ENCODE measurements at regions not wholly inside any gene's neighbourhood (a gene's known extent, or its start where the extent isn't known, plus 50 kb on each side); places are given as distances from the start of the nearest gene placed in this dataset.

DNA sequence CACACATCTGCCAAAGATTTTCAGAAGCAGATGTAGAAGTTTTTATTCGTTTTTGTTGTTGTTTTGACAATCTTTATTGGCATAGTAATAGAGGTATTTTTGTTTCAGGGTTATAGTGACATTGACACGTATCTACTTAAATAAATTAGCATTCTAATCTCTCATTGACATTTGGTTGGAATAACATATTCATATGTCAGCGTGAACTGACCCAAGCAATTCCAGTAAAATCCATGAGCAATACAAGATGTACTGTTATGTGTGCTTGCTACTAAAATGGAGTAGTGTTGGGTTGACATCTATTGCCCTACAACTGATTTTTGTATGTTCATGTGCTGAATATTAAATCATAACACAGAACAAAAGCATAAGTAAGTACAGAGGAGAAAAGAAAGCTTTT, 284.4 kb upstream of the SMC2 start:
- CTCF ChIA-PET, result no interaction called here

DNA sequence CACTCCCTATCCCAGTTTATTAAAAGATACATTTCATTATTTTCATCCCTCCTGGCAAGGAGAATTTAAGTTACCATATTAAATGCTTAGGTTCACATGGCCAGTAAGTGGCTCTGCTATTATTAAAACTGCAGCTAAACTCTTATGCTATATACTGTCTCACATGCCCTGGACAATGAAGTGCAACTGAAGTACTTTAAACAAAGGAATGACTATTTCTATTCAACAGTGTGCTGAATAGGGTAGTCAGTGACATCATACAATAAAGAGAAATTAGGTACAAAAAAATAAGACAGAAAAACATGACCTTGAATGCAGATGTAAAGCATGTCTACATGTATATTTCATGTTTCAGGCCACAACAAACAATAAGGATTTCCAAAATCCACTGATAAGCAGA, 282.6 kb upstream of the SMC2 start:
- Mint-ChIP-seq H3K9me3 (no peaks in the 10 kb centered on the region), H3K27me3 (no peaks in the 10 kb centered on the region), H3K4me3 (no peak overlapping the region), H3K4me1 (ENCODE audit: low read depth) (no peaks in the 10 kb centered on the region), H3K36me3 (ENCODE audit: low read depth) (no peaks in the 10 kb centered on the region), H3K27ac (no peak overlapping the region)
- ATAC-seq (no peak), DNase-seq (no peak)
- intact Hi-C loops (cut with micrococcal nuclease), result no loop called here
- TF ChIP-seq, protein P1, sequence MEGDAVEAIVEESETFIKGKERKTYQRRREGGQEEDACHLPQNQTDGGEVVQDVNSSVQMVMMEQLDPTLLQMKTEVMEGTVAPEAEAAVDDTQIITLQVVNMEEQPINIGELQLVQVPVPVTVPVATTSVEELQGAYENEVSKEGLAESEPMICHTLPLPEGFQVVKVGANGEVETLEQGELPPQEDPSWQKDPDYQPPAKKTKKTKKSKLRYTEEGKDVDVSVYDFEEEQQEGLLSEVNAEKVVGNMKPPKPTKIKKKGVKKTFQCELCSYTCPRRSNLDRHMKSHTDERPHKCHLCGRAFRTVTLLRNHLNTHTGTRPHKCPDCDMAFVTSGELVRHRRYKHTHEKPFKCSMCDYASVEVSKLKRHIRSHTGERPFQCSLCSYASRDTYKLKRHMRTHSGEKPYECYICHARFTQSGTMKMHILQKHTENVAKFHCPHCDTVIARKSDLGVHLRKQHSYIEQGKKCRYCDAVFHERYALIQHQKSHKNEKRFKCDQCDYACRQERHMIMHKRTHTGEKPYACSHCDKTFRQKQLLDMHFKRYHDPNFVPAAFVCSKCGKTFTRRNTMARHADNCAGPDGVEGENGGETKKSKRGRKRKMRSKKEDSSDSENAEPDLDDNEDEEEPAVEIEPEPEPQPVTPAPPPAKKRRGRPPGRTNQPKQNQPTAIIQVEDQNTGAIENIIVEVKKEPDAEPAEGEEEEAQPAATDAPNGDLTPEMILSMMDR (IDR thresholded peaks at IDR 0.05), result no peak
- ChIA-PET CTCF (no interaction called here), POLR2A (no interaction called here)

More for the DNA sequence above, 284.4 kb upstream of the SMC2 start:
- Mint-ChIP-seq H3K27me3 (no peaks in the 10 kb centered on the region), H3K36me3 (ENCODE audit: low read depth) (no peaks in the 10 kb centered on the region), H3K9me3 (no peaks in the 10 kb centered on the region), H3K27ac (no peak overlapping the region), H3K4me1 (ENCODE audit: low read depth) (no peaks in the 10 kb centered on the region), H3K4me3 (no peak overlapping the region)
- TF ChIP-seq, protein P1 (IDR thresholded peaks at IDR 0.05), result no peak
- ATAC-seq, result no peak
- intact Hi-C loops (cut with micrococcal nuclease), result no loop called here
- POLR2A ChIA-PET, result no interaction called here
- DNase-seq, result no peak

DNA sequence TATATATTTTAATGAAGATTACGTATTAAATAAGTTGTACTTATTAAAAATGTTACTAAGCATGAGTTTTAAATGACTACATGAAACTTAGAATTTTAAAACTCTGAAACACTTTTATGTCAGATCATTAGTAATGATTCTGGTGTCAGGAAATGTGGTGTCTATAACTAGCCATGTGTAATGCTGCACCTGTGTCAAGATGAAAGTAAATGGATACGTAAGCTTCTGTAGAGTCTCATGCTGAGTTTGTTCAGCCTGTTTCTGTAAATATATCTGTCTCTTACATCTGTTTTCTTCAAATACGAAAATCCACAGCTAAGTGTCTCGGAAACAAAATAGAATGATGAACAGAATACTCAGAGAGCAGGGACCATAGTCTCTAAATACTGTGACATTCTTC, 278.0 kb upstream of the SMC2 start:
- intact Hi-C loops (cut with micrococcal nuclease), result no loop called here
- Mint-ChIP-seq H3K27me3 (no peaks in the 10 kb centered on the region), H3K4me1 (ENCODE audit: low read depth) (no peaks in the 10 kb centered on the region), H3K27ac (no peak overlapping the region), H3K4me3 (no peak overlapping the region), H3K36me3 (ENCODE audit: low read depth) (no peaks in the 10 kb centered on the region), H3K9me3 (no peaks in the 10 kb centered on the region)
- TF ChIP-seq, protein P1 (IDR thresholded peaks at IDR 0.05), result no peak
- ATAC-seq (no peak), DNase-seq (no peak)
- CTCF ChIA-PET, result no interaction called here
- POLR2A ChIA-PET, result no interaction called here

DNA sequence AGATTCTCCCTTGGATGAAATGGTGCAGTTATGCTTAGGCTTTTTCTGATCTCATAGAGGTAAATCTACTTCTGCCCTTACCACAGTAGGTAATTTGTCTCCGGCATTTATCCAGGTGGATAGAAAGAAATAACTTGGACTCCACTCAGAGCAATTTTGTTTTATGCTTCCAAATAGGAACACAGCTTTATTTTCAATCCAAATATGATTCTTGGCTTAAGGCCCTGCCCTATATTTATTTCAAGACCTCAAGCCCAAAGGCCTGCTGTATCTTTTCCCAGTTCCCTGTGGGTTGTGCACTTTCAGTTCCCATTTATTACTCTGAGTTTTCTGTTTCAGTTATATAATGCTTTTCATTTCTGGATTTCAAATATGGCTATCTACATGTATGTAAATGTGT, 274.2 kb upstream of the SMC2 start:
- H3K27me3 Mint-ChIP-seq, result no peaks in the 10 kb centered on the region
- ATAC-seq, result no peak
- ChIA-PET CTCF (no interaction called here), POLR2A (no interaction called here)
- intact Hi-C loops (cut with micrococcal nuclease), result no loop called here
- no peaks in the 10 kb centered on the region for H3K4me1 Mint-ChIP-seq (ENCODE audit: low read depth)
- H3K9me3 Mint-ChIP-seq, result no peaks in the 10 kb centered on the region
- TF ChIP-seq, protein P1 (IDR thresholded peaks at IDR 0.05), result no peak
- no peaks in the 10 kb centered on the region for H3K36me3 Mint-ChIP-seq (ENCODE audit: low read depth)
- H3K27ac Mint-ChIP-seq, result no peak overlapping the region
- no peak overlapping the region for H3K4me3 Mint-ChIP-seq
- no peak for DNase-seq

DNA sequence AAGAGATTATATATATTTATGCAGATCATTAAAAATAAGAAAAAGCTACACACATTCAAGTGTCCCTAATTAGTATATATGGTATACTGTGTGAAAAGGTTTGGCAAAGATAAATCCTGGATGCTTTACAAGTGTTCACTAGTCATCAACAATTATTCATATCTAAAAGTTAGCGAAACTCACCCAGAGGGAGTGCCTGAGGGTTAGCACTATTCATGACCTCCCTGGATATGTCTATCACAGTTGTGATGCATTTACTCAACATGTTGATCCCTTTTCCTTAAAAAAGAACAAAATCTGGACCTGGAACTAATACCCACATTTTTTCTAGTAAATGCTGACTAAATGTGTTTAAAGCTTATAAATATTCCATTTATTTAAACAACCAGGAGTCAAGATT, 273.0 kb upstream of the SMC2 start:
- Mint-ChIP-seq H3K4me1 (ENCODE audit: low read depth) (no peaks in the 10 kb centered on the region), H3K9me3 (no peaks in the 10 kb centered on the region), H3K36me3 (ENCODE audit: low read depth) (no peaks in the 10 kb centered on the region), H3K4me3 (no peak overlapping the region), H3K27me3 (no peaks in the 10 kb centered on the region), H3K27ac (no peak overlapping the region)
- ChIA-PET CTCF (no interaction called here), POLR2A (no interaction called here)
- TF ChIP-seq, protein P1 (IDR thresholded peaks at IDR 0.05), result no peak
- intact Hi-C loops (cut with micrococcal nuclease), result no loop called here
- DNase-seq, result no peak
- ATAC-seq, result no peak
